ENCODE measurements at regions not wholly inside any gene's neighbourhood (a gene's known extent, or its start where the extent isn't known, plus 50 kb on each side); places are given as distances from the start of the nearest gene placed in this dataset.
"Not testable (repeated sequence)": the region's sequence is repeated elsewhere in the genome, so short reads cannot be mapped to it uniquely, and the experiment has no call there.

DNA sequence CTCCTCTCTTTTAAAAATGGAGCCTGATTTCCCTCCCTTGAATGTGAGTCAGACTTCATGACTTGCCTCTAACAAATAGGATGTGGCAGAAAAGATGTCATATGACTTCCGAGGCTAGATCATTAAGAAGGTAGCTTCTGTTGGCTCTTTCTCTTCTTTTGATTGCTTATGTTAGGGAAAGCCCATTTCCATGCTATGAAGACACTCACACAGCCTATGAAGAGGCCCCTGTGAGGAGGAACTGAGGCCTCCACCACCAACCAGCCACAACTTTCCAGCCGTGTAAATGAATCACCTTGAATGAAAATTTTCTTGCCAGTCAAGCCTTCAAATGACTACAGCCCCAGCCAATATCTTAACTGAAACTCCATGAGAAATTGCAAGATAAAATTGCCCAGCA, 413.4 kb downstream of the TMEM38B start:
- DNase-seq (ENCODE audit: low read depth) = no peak

DNA sequence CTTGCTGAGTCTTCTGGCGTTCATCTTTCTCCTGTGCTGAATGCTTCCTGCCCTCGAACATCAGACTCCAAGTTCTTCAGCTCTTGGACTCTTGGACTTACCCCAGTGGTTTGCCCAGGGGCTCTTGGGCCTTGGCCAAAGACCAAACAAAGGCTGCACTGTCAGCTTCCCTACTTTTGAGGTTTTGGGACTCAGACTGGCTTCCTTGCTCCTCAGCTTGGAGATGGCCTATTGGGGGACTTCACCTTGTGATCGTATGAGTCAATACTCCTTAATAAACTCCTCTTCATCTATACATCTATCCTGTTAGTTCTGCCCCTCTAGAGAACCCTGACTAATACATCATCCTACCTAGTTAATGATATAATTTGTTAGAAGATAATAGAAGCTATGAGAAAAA, 415.4 kb downstream of the TMEM38B start:
- DNase-seq (ENCODE audit: low read depth) = not testable (repeated sequence)

DNA sequence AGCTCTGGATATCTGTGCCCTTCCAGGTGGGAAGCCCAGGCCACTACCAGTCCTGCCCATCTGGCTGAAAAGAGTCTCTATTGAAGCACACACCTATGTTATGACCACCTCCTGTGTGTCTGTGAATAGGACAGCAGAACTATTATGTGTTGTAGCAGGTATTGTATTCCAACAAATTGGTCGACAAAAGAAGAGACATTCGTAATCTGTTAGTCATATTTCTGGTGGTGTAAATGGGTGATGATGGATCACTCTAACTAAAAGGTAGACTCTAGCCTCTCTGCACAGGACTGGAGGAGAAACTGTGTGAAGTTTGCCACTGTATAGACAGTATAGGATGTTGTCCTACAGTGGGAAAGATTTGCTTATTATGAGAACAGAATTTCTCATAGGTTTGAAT, 416.1 kb downstream of the TMEM38B start:
- DNase-seq (ENCODE audit: low read depth) = no peak

DNA sequence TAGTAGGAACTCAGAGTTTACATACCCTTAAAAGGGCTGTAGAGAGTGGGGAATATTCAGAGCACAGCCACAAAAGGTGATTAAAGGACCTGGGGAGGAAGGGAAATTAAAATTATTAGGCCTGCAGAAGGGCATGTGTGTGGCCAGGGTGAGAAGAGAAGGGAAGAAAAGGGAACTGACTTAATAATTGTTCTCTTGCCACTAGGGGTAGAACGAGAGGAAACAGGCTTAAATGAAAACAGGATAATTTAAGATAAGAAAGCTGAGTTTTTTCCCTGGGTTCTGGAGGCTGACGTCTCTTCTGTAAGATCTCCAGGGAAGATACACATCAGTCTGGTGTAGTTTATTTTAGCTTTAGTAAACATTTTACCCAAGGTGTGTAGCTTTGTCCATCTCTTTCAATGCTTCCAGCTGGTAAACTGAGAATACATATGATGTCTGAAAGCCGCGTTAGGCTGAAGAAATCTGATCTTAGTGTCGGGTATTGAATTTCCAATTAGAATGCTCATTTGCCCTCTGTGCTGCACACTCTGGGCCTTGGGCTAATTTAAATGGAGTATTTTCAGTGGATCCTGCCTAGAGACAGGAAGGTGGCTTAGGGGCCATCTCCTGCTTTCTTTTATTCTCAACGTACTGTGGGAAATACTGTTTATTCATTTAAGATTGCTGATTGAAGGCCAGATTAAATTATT, 416.8 kb downstream of the TMEM38B start:
- DNase-seq (ENCODE audit: low read depth) = no peak

DNA sequence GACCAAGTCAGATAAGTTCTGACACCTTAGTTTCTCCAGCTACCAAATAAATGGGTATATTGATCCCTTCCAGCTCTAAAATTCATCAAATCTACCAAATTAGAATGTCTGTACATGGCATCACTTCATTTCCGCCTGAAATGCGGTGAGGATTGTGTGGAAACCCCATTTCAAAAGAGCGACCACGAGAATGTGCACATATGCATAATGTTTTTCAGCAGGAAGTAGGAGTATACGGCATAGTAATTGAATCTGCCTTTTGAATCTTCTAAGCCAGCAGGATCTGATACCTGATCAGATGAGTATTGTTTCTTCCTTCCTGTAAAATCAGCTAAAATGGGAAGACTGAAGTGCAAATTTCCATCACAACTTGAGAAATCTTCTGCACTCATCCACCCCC, 418.6 kb downstream of the TMEM38B start:
- no peak for DNase-seq (ENCODE audit: low read depth)

DNA sequence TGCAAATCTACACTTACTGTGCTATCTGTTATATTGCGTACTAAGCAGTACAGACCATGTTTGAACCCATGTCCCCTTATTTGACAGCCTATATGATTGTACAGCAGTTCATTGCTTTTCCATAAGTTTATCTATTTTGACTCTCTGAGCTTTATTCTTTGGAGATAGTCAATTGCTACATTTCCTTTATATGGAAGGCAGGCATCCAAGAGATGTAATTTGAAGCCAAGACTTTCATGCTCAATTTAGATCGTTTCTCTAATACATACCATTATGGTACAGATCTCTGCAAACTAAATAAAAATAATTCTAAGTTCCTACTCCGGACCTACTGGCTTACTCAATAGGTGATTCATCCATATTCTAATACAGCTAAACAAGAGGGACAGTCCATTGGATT, 424.8 kb downstream of the TMEM38B start:
- no peak for DNase-seq (ENCODE audit: low read depth)

DNA sequence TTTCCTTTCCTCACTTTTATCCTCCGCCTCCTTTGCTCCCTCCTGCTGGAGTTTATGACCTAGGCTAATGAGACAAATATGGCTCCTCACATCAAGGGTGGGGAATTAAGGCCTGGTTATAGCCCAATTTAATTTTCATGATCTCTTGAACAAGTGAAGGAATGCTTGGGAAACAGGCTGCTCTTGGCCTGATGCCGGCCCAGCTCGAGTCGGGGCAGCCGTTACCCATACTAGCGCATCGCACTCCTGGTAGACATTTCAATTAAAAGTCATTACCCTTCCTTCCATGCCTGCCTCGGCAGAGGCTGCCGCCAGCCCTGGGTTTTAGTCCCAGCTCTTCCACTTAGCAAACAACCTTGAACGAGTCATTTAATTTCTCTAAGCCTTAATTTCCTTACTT, 425.7 kb downstream of the TMEM38B start:
- DNase-seq (ENCODE audit: low read depth) = no peak

DNA sequence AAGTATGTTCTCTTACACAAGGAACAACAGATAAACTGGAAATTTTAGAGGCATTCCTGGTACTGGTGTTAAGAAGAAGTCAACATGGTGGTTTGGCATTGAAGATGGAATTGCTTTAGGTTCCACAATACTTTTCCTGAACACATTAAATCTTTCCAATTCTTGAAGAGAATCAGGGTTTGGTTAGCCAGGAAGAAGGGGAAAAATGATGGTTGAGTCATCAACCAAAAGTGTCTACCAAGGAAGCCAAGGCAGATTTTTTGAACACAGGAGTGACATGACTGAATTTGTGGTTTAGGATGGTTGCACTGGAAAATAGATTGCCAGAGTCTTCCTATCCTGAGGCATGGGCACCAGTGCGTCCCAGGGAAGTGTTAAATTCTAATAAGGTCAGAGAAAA, 433.4 kb downstream of the TMEM38B start:
- no peak for DNase-seq (ENCODE audit: low read depth)

DNA sequence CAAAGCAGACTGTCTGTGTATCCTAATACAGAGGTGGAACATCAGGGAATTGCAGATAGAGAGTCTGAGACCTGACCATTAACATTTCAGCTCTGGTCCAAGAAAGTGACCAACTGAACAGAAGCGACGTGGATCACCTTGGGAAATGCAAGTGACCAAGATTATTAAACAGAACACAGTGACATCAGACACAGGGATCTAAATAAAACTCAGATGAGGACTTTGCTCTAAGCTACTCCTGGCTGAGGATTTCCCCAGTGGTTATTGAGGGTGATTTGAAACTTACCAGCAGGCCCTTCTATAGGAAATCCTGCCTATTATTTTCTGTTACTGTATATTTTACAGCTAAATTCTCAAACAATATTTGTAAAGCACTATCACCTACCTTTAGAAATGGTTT, 436.0 kb downstream of the TMEM38B start:
- DNase-seq (ENCODE audit: low read depth) = no peak

DNA sequence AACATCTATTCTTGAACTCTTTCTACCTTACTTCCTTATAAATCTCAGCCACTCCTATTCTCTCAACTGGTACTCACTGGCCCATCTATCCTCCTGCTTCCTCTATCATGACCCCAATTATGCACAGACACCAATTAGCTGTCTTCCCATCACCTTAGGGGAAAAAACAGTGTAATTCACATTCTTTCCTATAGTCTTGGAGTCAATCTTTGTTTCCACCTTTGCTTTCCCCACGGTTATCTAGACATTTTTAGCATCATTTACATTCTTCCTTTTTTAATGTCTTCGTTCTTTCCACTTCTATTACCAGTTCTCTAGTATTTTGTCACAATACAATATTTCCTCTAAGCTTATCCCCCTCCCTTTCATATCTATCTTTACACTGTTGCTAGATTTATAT, 449.4 kb downstream of the TMEM38B start:
- DNase-seq (ENCODE audit: low read depth) = no peak

DNA sequence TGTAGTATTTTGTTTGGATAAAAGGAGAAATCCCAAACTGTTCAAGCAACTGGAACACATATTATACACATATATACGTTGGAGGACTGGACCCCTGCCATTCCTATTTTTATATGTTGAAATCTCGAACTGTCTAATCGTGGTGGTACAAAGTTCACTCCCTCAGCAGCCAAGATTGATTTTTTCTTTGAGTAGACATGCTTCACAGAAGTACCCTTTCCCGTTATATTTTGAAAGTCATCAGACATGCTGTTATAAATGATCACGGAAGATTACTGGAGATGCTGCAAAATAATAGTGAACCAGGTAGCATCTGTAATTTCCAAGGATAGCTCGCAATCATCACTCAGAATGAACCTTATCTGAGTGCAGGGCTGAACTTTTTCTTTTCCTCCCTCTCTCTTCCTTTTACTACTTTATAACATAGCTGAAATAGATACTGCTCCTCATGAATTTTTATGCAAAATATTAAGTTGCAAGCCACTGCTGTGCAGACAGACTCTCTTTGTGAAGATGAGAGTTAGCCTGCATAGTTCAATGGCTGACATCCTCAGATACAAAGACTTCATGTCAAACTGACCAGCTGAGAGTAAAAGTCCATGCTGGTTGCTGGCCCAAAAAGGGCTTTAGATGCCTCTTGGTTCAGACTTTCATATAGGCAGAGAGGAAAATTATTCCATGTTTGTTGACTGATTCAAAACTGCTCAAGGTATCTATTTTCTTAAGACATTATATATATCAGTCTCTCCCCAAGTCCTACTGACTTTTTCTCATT, 451.9 kb downstream of the TMEM38B start:
- no peak for DNase-seq (ENCODE audit: low read depth)

DNA sequence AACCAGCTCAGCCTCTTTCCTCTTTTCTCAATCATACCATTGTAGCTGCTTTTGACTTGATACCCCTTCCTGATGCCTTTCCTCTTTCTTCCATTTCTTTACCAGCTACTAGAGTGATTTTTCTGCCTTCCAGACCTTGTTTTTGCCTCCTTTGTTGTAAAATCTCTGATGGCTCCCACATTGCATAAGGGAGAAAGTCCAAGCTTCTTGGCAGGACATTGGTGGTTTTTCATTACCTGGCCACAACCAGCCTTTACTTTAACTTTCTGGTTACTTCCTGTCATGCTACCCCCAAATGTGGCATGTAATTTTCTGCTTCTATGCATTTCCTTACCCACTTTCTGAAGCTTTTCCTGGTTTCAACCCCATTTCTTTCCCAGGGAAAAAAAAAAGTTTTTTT, 452.5 kb downstream of the TMEM38B start:
- DNase-seq (ENCODE audit: low read depth) = no peak

DNA sequence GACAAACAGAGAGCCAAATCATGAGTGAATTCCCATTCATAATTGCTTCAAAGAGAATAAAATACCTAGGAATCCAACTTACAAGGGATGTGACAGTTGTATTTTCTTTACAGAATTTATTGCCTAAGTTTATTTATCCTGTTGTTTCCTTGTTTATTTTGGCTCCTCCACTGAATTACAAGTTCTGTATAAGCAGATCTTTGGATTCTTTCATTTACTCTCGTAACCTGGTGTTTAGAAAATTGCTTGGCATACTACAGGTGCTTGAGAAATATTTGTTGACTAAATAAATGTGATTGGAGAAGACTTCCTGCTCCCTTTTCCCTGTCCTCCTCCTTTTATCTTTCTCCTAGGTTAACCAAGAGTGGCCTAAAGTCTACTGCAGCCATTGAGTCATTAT, 455.6 kb downstream of the TMEM38B start:
- no peak for DNase-seq (ENCODE audit: low read depth)

DNA sequence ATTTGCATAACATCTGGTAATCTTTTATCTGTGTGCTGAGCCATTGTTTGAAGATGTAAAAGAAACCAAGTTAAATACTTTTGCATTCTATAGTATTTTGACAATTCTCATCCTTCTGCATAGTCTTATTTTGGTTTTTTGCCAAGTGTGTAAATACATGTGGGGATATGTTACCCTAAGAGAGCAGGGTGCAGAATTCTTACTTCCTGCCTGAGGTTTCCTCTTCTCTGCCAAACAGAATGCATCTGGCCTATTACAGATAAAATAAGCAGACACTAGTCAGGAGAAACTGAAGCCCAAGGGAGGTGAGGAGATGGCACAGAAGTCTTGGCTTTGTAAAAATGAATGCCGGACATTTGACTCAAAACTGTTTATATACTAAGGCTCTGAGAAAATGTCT, 462.1 kb downstream of the TMEM38B start:
- no peak for DNase-seq (ENCODE audit: low read depth)

DNA sequence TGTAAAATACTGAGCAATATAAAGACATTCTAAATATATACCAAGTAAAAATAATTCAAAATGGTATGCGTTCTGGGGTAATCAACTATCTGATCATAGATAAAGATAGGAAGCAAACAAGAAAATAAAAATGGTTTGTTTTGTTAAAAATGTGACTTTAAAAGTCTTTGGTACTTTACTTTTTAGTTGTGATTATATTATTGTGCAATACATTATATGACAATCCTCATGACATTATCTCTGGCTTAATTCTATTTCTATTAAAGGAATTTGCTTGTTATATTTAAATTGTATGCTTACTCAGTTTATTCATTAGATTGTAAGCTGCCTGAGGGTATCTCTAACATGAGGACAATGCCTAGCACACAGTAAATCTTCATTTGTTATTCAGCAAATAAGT, 477.9 kb downstream of the TMEM38B start:
- no peak for DNase-seq (ENCODE audit: low read depth)

DNA sequence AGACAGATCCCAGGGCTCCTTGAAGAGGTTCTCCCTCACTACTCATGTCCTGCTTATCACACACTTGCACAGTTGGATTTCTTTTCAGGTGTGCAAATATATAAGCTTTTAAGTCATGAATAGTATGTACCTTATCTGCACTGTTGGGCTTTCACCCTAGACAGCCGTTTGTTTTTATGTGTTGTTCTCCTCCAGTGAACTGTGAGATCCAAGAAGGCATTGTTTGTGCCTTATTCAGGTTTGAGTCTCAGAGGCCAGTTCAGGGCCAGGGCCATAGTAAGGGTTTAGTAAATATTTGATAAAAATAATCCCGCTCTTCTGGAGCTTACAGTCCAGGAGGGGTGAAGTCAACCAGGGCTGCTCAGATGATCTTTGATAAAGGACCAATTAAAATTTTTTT, 480.0 kb downstream of the TMEM38B start:
- DNase-seq (ENCODE audit: low read depth) = no peak

DNA sequence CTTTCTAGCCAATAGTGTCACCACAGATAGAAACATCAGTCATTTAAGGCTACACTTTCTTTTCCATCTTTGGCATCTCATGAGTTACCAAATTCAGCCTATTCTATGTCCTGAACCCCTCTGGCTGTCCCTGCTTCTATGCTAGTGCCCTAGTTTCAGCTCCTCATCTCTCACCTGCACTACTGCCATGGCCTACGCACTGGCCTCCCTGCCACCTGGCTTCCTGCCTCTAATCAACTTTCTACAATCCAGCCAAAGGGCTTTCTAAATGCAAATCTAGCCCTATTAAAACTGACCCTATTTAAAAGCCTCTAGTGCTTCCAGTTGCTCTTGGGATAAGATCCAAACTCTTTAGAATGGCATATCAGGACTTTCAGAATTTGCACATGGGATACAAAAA, 482.9 kb downstream of the TMEM38B start:
- no peak for DNase-seq (ENCODE audit: low read depth)

DNA sequence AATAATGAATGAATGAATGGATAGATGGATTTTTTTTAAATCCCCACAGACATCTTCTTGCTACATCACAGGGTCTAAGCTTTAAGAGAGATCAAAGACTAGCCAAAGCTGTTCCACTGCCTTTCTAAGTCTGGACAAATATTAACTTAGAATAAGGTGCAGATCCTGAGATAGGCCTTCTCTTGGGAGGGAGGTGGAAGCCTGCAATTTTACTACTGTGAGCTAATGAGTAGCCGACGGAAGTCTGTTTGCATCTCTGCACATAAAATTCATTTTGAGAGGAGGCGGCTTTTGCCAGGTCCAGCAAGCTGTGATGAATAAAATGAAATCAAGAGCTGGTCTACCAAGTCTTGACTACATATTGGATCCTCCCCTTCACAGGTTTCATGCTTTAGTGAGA, 484.9 kb downstream of the TMEM38B start:
- DNase-seq (ENCODE audit: low read depth) = no peak

DNA sequence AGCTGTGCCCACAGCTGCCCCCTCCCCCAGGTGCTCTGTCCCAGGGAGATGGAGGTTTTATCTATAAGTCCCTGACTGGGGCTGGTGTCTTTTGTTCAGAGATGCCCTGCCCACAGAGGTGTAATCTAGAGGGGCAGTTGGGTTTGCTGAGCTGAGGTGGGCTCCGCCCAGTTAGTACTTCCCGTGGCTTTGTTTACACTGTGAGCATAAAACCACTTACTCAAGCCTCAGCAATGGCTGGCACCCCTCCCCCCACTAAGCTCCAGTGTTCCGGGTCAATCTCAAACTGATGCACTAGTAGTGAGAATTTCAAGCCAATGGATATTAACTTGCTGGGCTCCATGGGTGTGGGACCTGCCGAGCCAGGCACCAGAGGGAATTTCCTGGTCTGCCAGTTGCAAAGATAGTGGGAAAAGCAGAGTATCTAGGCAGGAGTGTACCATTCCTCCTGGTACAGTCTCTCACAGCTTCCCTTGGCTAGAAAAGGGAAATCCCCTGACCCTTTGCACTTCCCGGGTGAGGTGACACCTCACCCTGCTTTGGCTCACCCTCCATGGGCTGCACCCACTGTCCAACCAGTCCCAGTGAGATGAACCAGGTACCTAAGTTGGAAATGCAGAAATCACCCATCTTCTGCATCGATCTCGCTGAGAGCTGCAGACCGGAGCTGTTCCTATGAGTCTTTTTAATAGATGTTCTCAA, 509.6 kb downstream of the TMEM38B start:
- DNase-seq (ENCODE audit: low read depth) = not testable (repeated sequence)

DNA sequence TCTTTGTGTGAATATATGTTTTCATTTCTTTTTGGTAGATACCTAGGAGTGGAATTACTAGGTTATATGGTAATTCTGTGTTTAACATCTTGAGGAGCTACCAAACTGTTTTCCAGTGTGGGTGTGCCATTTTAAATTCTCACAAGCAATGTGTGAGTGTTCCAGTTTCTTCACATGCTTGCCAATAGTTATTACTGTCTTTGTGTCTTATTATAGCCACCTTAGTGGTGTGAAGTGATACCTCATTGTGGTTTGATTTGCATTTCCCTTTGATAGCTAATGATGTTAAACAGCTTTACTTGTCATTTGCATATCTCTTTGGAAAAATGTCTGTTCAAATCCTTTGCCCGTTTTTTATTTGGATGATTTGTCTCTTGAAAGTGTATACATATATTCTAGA, 513.0 kb downstream of the TMEM38B start:
- DNase-seq (ENCODE audit: low read depth) = no peak

DNA sequence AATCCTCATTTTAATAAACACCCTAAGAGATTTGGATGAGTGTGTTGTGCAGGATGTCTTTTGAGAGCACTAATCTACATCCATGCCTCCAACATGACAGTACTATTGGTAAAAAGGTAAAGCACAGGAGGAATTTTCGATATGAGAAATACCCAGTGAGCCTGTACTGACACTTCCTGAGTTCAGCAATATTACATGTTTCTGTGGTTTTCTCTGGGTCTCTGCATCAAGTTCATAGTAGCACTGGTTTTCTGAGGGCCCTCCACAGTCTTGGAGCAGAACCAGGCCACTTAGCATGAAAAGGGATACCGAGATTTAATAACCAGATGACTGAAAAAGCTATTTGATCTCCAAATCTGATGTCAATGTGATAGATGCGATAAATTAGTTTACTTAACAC, 524.1 kb downstream of the TMEM38B start:
- no peak for DNase-seq (ENCODE audit: low read depth)

DNA sequence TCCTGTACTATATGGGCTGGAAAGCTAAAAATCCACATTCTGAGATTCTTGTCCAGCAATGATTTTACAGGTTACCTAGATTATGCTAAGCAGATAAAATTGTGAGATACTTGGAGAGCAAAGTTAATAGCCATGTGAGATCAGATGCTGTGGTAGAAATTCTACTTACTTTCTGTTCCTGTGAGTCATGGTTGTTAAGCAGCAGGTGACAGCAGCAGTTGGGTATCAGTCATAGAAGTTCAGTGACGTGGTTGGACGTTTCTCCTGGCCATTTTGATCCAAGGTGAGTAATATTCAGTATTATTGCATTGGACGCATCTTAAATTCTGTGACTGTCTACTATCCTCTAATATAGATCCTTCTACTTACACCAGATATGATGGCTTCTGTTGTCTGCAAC, 524.5 kb downstream of the TMEM38B start:
- DNase-seq (ENCODE audit: low read depth) = no peak

DNA sequence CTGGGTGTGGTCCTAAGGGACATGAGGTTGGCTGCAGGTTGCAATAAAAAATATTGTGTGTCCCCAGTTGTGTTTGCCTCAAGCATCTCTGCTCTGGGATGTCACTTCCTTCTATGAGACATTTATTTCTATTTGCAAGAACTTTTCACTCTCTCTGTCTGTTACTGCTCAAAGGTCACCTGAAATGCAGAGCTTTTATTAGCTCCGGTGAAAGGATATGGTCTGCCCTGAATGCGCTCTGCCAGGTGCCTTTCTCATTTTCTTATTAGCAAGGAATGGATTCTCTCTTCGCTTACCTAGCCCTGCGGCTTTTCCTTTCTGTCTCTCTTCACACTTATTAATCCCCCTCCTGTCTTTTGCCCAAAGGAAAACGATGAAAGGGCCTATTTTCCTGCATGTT, 526.1 kb downstream of the TMEM38B start:
- DNase-seq (ENCODE audit: low read depth) = no peak
